Vagina (tissue), 2 donors: ENCODE measurements at regions not wholly inside any gene's neighbourhood (a gene's known extent, or its start where the extent isn't known, plus 50 kb on each side); places are given as distances from the start of the nearest gene placed in this dataset.

ENCODE experiments used
- CTCF ChIP-seq, 3 experiments: fragments of 450-650 bp in 2 of 3; fragments of 200-600 bp in 1 of 3; sonication (generic) in 1 of 3; IDR thresholded peaks; one replicate each; pipeline ENCODE4 v1.5.1; 2017 to 2019; ENCODE audit warnings: antibody characterized with exemption in 3 of 3, mild to moderate bottlenecking in 2 of 3, moderate library complexity in 2 of 3
- POLR2A ChIP-seq, 2 donors: fragments of 450-650 bp; IDR thresholded peaks; one replicate each; pipeline ENCODE4 v1.6.1; 2017; ENCODE audit warnings: antibody characterized with exemption in 2 of 2, mild to moderate bottlenecking in 2 of 2, moderate library complexity in 2 of 2
- POLR2AphosphoS5 ChIP-seq, 2 donors: sonication (generic); formaldehyde crosslinking; IDR thresholded peaks; one replicate each; pipeline ENCODE4 v1.9.0; 2017; ENCODE audit warnings: antibody characterized with exemption in 2 of 2, mild to moderate bottlenecking in 2 of 2, low read depth in 1 of 2; ENCODE audit not compliant: insufficient read depth in 1 of 2

DNA sequence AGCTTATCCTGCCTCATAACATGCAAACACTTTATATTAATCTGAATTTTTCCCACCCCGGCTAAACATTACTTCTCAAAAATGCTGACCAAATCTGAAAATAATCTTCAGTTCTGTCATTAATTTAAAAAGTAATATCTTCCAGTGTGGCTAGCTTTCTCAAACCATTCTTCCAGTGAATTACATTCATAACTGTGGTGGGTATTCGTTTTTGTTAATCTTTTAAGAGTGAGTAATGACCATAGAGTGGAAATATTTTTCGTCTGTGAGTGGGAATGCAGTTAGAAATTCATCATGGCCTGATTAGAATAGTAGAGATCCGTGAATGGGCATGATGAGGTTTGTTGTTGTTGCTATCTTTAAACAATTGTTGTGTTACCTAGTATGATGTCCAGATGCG lies 138.6 kb upstream of the SFRP2 start:
- no peak for TF ChIP-seq POLR2A (IDR thresholded peaks at IDR 0.05)
- TF ChIP-seq CTCF (IDR thresholded peaks at IDR 0.05) = no peak
- no peak for TF ChIP-seq POLR2AphosphoS5 (IDR thresholded peaks at IDR 0.05; ENCODE audit: insufficient read depth in 1 of 2, low read depth in 1 of 2)
